HL-60 (cell line): ENCODE measurements at regions not wholly inside any gene's neighbourhood (a gene's known extent, or its start where the extent isn't known, plus 50 kb on each side); places are given as distances from the start of the nearest gene placed in this dataset.

Source experiments
- CTCF ChIP-seq: IDR thresholded peaks from one replicate; pipeline ENCODE4 v1.5.1; 2011; ENCODE audit warnings: low read length, control low read depth, inconsistent platforms; ENCODE audit not compliant: insufficient read depth
- POLR2AphosphoS5 ChIP-seq: IDR thresholded peaks from 2 replicates; pipeline ENCODE4 v1.6.1; 2012; ENCODE audit warnings: low read depth
- REST ChIP-seq: IDR thresholded peaks from 2 replicates; pipeline ENCODE4 v1.6.1; 2012; ENCODE audit warnings: low read depth; ENCODE audit not compliant: insufficient replicate concordance

GRCh38 chr7:10346032-10346431 is 627.6 kb upstream of the PHF14 start:
- TF ChIP-seq CTCF (no peak), REST (no peak), POLR2AphosphoS5 (no peak)
